ENCODE measurements at regions not wholly inside any gene's neighbourhood (a gene's known extent, or its start where the extent isn't known, plus 50 kb on each side); places are given as distances from the start of the nearest gene placed in this dataset.

- no peaks in the 10 kb centered on the region for H3K4me1 ChIP-seq (ENCODE audit: control insufficient read depth, insufficient read depth, low read length)
- H3K27me3 ChIP-seq (ENCODE audit: control insufficient read depth, insufficient read depth, low read length) = no peaks in the 10 kb centered on the region
- no peaks in the 10 kb centered on the region for H3K9me3 ChIP-seq (ENCODE audit: control insufficient read depth, insufficient read depth, low read depth, low read length)
- in situ Hi-C loops (cut with HindIII; ENCODE audit: low pct_unique_long_range_greater_than_20kb, low sequenced_read_pairs) = loop anchor here (25.0 kb wide), 1 partner anchor 216 kb away; no protein-coding TSS in a partner anchor
- no peak overlapping the region for H3K27ac ChIP-seq (ENCODE audit: low read length)
- H3K36me3 ChIP-seq (ENCODE audit: control insufficient read depth, insufficient read depth, low read length) = no peaks in the 10 kb centered on the region
- TF ChIP-seq REST (IDR thresholded peaks at IDR 0.05; ENCODE audit: insufficient read depth in 1 of 2, low read depth in 2 of 2, low read length in 1 of 2) (no peak), CTCF (IDR thresholded peaks at IDR 0.05) (no peak), TCF7L2 (IDR thresholded peaks at IDR 0.05; ENCODE audit: low read depth, low read length) (no peak), POLR2AphosphoS5 (IDR thresholded peaks at IDR 0.05; ENCODE audit: low read depth, low read length) (no peak), SIN3A (IDR thresholded peaks at IDR 0.05; ENCODE audit: borderline replicate concordance, insufficient read depth, low read depth, low read length) (no peak)
- ChIA-PET POLR2A (no interaction called here), CTCF (no interaction called here)
- no TSS peak for BruUV-seq (replicated peaks)
- no peak for ATAC-seq
- H3K4me3 ChIP-seq (ENCODE audit: low read depth in 2 of 2, low read length in 2 of 2) = no peak overlapping the region
- intact Hi-C loops (cut with micrococcal nuclease; ENCODE audit: unreplicated experiment) = no loop called here
- no peak for DNase-seq (ENCODE audit: low read depth, low spot score)
Measured at GRCh38 chr11:69971741-69972140, 106.4 kb upstream of the ANO1 start.

- Histone ChIP-seq H3K27ac (ENCODE audit: low read length) (no peak overlapping the region), H3K4me3 (ENCODE audit: low read depth in 2 of 2, low read length in 2 of 2) (no peak overlapping the region), H3K36me3 (ENCODE audit: control insufficient read depth, insufficient read depth, low read length) (no peaks in the 10 kb centered on the region), H3K27me3 (ENCODE audit: control insufficient read depth, insufficient read depth, low read length) (no peaks in the 10 kb centered on the region), H3K4me1 (ENCODE audit: control insufficient read depth, insufficient read depth, low read length) (no peaks in the 10 kb centered on the region), H3K9me3 (ENCODE audit: control insufficient read depth, insufficient read depth, low read depth, low read length) (no peaks in the 10 kb centered on the region)
- DNase-seq (ENCODE audit: low read depth, low spot score) (no peak), ATAC-seq (no peak)
- intact Hi-C loops (cut with micrococcal nuclease; ENCODE audit: unreplicated experiment) = no loop called here
- TF ChIP-seq CTCF (IDR thresholded peaks at IDR 0.05) (no peak), TCF7L2 (IDR thresholded peaks at IDR 0.05; ENCODE audit: low read depth, low read length) (no peak), REST (IDR thresholded peaks at IDR 0.05; ENCODE audit: insufficient read depth in 1 of 2, low read depth in 2 of 2, low read length in 1 of 2) (no peak), POLR2AphosphoS5 (IDR thresholded peaks at IDR 0.05; ENCODE audit: low read depth, low read length) (no peak), SIN3A (IDR thresholded peaks at IDR 0.05; ENCODE audit: borderline replicate concordance, insufficient read depth, low read depth, low read length) (no peak)
- CTCF ChIA-PET = no interaction called here
- POLR2A ChIA-PET = no interaction called here
- no TSS peak for BruUV-seq (replicated peaks)
- in situ Hi-C loops (cut with HindIII; ENCODE audit: low pct_unique_long_range_greater_than_20kb, low sequenced_read_pairs) = loop anchor here (25.0 kb wide), 1 partner anchor 215 kb away; no protein-coding TSS in a partner anchor
Measured at GRCh38 chr11:69972351-69972802, 105.7 kb upstream of the ANO1 start.

All from Panc1 (cell line).